Endothelial cell of umbilical vein (primary cell): ENCODE measurements at regions not wholly inside any gene's neighbourhood (a gene's known extent, or its start where the extent isn't known, plus 50 kb on each side); places are given as distances from the start of the nearest gene placed in this dataset.

Experiments used
- BruUV-seq: library from RNA; stranded (reverse); fragments of 400-500 nt; replicated peaks from 2 replicates; lab custom pipeline; 2021; lab: Mats Ljungman, UMichigan
- CTCF ChIA-PET: fragments of 300-600, 350-600 bp; sonication (Branson Sonifier 250); formaldehyde crosslinking; loops from one replicate; lab custom pipeline; 2021; ENCODE audit warnings: antibody characterized with exemption, inconsistent platforms; lab: Charles Lee
- POLR2A ChIA-PET: fragments of 300-600, 350-600 bp; sonication (Branson Sonifier 250); formaldehyde crosslinking; loops from one replicate; lab custom pipeline; 2021; ENCODE audit warnings: antibody characterized with exemption, inconsistent platforms; lab: Charles Lee
- DNase-seq: peaks from one replicate; pipeline ENCODE4 v3.0.0-alpha.2; 2011; ENCODE audit warnings: low read depth, low spot score
- FAIRE-seq: peaks from 2 replicates; lab custom pipeline; 2011; peaks lifted over from hg19 to GRCh38; lab: Jason Lieb, UNC
- H2AFZ ChIP-seq: 2 replicates; pipeline ENCODE4 v1.6.0; 2012; ENCODE audit warnings: low read depth, low read length, control low read depth, inconsistent platforms
- H3K27ac ChIP-seq: 2 replicates; pipeline ENCODE4 v1.5.1; 2011; ENCODE audit warnings: low read depth, mild to moderate bottlenecking, control low read depth, low read length, moderate library complexity; ENCODE audit not compliant: insufficient read depth
- H3K27me3 ChIP-seq, 2 experiments: 2 replicates each; pipeline versions ENCODE4 v1.6.0 to v1.6.1; 2011; ENCODE audit warnings: low read length in 2 of 2, mixed read lengths in 1 of 2; ENCODE audit not compliant: control insufficient read depth in 2 of 2, insufficient read depth in 2 of 2
- H3K36me3 ChIP-seq, 2 experiments: 2 replicates in 1 of 2; 3 replicates in 1 of 2; pipeline ENCODE4 v1.5.1; 2011; ENCODE audit warnings: low read length in 2 of 2, mild to moderate bottlenecking in 1 of 2, moderate library complexity in 1 of 2; ENCODE audit not compliant: control insufficient read depth in 2 of 2, insufficient read depth in 2 of 2; ENCODE audit errors: extremely low read depth in 1 of 2
- H3K4me1 ChIP-seq: 3 replicates; pipeline ENCODE4 v1.5.1; 2011; ENCODE audit warnings: mild to moderate bottlenecking, low read length; ENCODE audit not compliant: control insufficient read depth, insufficient read depth; ENCODE audit errors: extremely low read depth
- H3K4me2 ChIP-seq: 2 replicates; pipeline ENCODE4 v1.6.1; 2011; ENCODE audit warnings: low read length, control low read depth, mixed read lengths; ENCODE audit not compliant: insufficient read depth
- H3K4me3 ChIP-seq, 3 experiments: fragments of 200-600 bp in 1 of 3; sonication (generic), shearing (Covaris generic) in 1 of 3; replicated peaks in 1 of 3; 2 replicates each; pipeline ENCODE4 v1.5.1; 2011 to 2016; ENCODE audit warnings: control low read depth in 3 of 3, low read length in 3 of 3, mild to moderate bottlenecking in 2 of 3, inconsistent platforms in 1 of 3, low read depth in 1 of 3, moderate library complexity in 1 of 3; ENCODE audit not compliant: insufficient read depth in 1 of 3
- H3K79me2 ChIP-seq: 2 replicates; pipeline ENCODE4 v1.6.0; 2012; ENCODE audit warnings: low read length, inconsistent platforms; ENCODE audit not compliant: control insufficient read depth, insufficient read depth
- H3K9ac ChIP-seq: replicated peaks from 2 replicates; pipeline ENCODE3; 2011; ENCODE audit warnings: low read length, control low read depth; ENCODE audit not compliant: insufficient read depth; ENCODE audit errors: extremely low read depth
- H3K9me1 ChIP-seq: replicated peaks from 3 replicates; pipeline ENCODE4 v1.6.0; 2011; ENCODE audit warnings: mild to moderate bottlenecking, low read length; ENCODE audit not compliant: control insufficient read depth, insufficient read depth; ENCODE audit errors: extremely low read depth
- H3K9me3 ChIP-seq: replicated peaks from 2 replicates; pipeline ENCODE4 v1.5.1; 2012; ENCODE audit warnings: low read length, inconsistent platforms; ENCODE audit not compliant: control insufficient read depth, insufficient read depth
- H4K20me1 ChIP-seq: replicated peaks from 2 replicates; pipeline ENCODE3; 2011; ENCODE audit warnings: mild to moderate bottlenecking, low read length; ENCODE audit not compliant: control insufficient read depth, insufficient read depth; ENCODE audit errors: extremely low read depth
- EZH2 ChIP-seq: IDR thresholded peaks from 2 replicates; pipeline ENCODE4 v1.6.1; 2012; ENCODE audit warnings: borderline replicate concordance, low read depth, mild to moderate bottlenecking, moderate library complexity, low read length, inconsistent platforms; ENCODE audit not compliant: severe bottlenecking
- FOS ChIP-seq: IDR thresholded peaks from 2 replicates; pipeline ENCODE4 v1.6.1; 2011; ENCODE audit warnings: mild to moderate bottlenecking, low read length, moderate library complexity, borderline replicate concordance; ENCODE audit not compliant: insufficient read depth
- GATA2 ChIP-seq: IDR thresholded peaks from 2 replicates; pipeline ENCODE4 v1.7.0; 2011; ENCODE audit warnings: low read depth, mild to moderate bottlenecking, moderate library complexity, mixed read lengths, low read length; ENCODE audit not compliant: insufficient read length, insufficient read depth
- JUN ChIP-seq: IDR thresholded peaks from 2 replicates; pipeline ENCODE4 v1.6.1; 2011; ENCODE audit warnings: borderline replicate concordance, low read depth; ENCODE audit not compliant: insufficient read length, insufficient read depth
- MYC ChIP-seq: IDR thresholded peaks from one replicate; pipeline ENCODE4 v1.6.1; 2011; ENCODE audit warnings: mild to moderate bottlenecking, low read depth, low read length
- POLR2A ChIP-seq: IDR thresholded peaks from 2 replicates; pipeline ENCODE4 v1.6.1; 2012; ENCODE audit warnings: low read depth, mild to moderate bottlenecking, control low read depth, low read length
- POLR2AphosphoS5 ChIP-seq: IDR thresholded peaks from 2 replicates; pipeline ENCODE4 v1.6.1; 2012; ENCODE audit warnings: low read depth, mild to moderate bottlenecking, control low read depth, low read length, moderate library complexity; ENCODE audit not compliant: insufficient read depth
- dilution Hi-C: fragments of 300-500 bp; cut with MboI; formaldehyde crosslinking; loops from one replicate; pipeline ENCODE4 v1.15.0; 2019; ENCODE audit warnings: low sequenced_read_pairs; ENCODE audit not compliant: extremely low pct_ligation_motif_present
- intact Hi-C: fragments of 100-400 bp; cut with micrococcal nuclease; formaldehyde crosslinking; loops from one replicate; pipeline ENCODE4 v1.10.0; 2022
- TF ChIP-seq, protein P1 (sequence below): IDR thresholded peaks from 2 replicates; pipeline ENCODE4 v1.6.1; 2011; ENCODE audit not compliant: insufficient read depth, insufficient read length
- TF ChIP-seq, protein P2 (sequence below), 2 donors: IDR thresholded peaks; 1 replicate in 1 of 2; 2 replicates in 1 of 2; pipeline ENCODE4 v1.5.1; 2011; ENCODE audit warnings: low read length in 2 of 2, mild to moderate bottlenecking in 2 of 2, moderate library complexity in 2 of 2, control low read depth in 1 of 2, inconsistent platforms in 1 of 2, low read depth in 1 of 2; ENCODE audit not compliant: insufficient read depth in 1 of 2; ENCODE audit errors: extremely low read depth in 1 of 2

DNA sequence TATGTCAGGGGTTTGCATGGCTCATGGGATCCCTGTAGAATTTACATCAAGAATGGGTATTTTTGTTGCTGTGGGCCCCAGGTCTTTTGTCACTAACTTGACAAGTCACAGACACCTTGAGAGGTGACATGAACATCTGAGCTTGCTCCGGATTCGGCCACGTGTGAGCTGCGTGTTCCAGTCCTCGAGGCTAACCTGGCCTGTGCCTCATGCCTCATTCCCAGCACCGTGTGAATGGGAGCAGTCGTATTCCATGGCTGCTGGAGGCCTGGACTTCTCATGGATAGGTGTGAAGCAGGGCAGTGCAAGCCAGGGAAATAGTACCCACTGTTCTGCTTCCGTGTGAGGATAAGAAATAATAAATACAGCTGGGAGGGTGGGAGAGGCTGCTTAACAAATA is 423.5 kb downstream of the OCA2 start:
- Histone ChIP-seq H3K4me1 (no peaks in the 10 kb centered on the region), H3K36me3 (no peaks in the 10 kb centered on the region), H3K4me2 (no peak overlapping the region), H4K20me1 (no peaks in the 10 kb centered on the region), H3K79me2 (no peaks in the 10 kb centered on the region), H3K27me3 (no peaks in the 10 kb centered on the region), H3K4me3 (no peak overlapping the region), H3K9ac (no peak overlapping the region), H3K9me3 (peaks cover 11% of the 10 kb centered on the region), H3K9me1 (no peaks in the 10 kb centered on the region), H2AFZ (no peak overlapping the region), H3K27ac (no peak overlapping the region)
- POLR2A ChIA-PET: no interaction called here
- intact Hi-C loops: no loop called here
- no peak for TF ChIP-seq FOS
- no peak for TF ChIP-seq MYC
- no peak for TF ChIP-seq EZH2
- TF ChIP-seq POLR2A: no peak
- TF ChIP-seq, protein P1, sequence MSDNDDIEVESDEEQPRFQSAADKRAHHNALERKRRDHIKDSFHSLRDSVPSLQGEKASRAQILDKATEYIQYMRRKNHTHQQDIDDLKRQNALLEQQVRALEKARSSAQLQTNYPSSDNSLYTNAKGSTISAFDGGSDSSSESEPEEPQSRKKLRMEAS: no peak
- no peak for TF ChIP-seq JUN
- TF ChIP-seq, protein P2, sequence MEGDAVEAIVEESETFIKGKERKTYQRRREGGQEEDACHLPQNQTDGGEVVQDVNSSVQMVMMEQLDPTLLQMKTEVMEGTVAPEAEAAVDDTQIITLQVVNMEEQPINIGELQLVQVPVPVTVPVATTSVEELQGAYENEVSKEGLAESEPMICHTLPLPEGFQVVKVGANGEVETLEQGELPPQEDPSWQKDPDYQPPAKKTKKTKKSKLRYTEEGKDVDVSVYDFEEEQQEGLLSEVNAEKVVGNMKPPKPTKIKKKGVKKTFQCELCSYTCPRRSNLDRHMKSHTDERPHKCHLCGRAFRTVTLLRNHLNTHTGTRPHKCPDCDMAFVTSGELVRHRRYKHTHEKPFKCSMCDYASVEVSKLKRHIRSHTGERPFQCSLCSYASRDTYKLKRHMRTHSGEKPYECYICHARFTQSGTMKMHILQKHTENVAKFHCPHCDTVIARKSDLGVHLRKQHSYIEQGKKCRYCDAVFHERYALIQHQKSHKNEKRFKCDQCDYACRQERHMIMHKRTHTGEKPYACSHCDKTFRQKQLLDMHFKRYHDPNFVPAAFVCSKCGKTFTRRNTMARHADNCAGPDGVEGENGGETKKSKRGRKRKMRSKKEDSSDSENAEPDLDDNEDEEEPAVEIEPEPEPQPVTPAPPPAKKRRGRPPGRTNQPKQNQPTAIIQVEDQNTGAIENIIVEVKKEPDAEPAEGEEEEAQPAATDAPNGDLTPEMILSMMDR (IDR thresholded peaks at IDR 0.05; ENCODE audit: extremely low read depth in 1 of 2, insufficient read depth in 1 of 2, low read depth in 1 of 2, low read length in 2 of 2): no peak
- no peak for TF ChIP-seq POLR2AphosphoS5
- no peak for TF ChIP-seq GATA2
- CTCF ChIA-PET: no interaction called here
- no peak for FAIRE-seq
- no peak for DNase-seq
- dilution Hi-C loops: no loop called here
- BruUV-seq: no TSS peak
